Panc1 (cell line): ENCODE measurements at regions not wholly inside any gene's neighbourhood (a gene's known extent, or its start where the extent isn't known, plus 50 kb on each side); places are given as distances from the start of the nearest gene placed in this dataset.

Experiments used
- ATAC-seq: fragments of 200-7000 bp; cut with Tn5 transposase; 2 replicates; pipeline ENCODE4 v1.9.1; 2020; ENCODE audit warnings: mild to moderate bottlenecking, moderate library complexity
- BruUV-seq: library from RNA; stranded (reverse); fragments of 400-500 nt; replicated peaks from 2 replicates; lab custom pipeline; 2021; lab: Mats Ljungman, UMichigan
- CTCF ChIA-PET: fragments of 300-600 bp; sonication (Branson Sonifier 250); formaldehyde crosslinking; loops from one replicate; lab custom pipeline; 2022; ENCODE audit warnings: antibody characterized with exemption; lab: Charles Lee
- POLR2A ChIA-PET: fragments of 300-600 bp; sonication (Branson Sonifier 250); formaldehyde crosslinking; loops from one replicate; lab custom pipeline; 2022; ENCODE audit warnings: antibody characterized with exemption; lab: Charles Lee
- DNase-seq: peaks from one replicate; pipeline ENCODE4 v3.0.0-alpha.2; 2010; ENCODE audit warnings: low read depth, low spot score
- H3K27ac ChIP-seq: 2 replicates; pipeline ENCODE4 v1.5.1; 2011; ENCODE audit warnings: mild to moderate bottlenecking, low read length, inconsistent platforms
- H3K27me3 ChIP-seq: fragments of 200-500 bp; sonication (Bioruptor generic); 2 replicates; pipeline ENCODE4 v1.6.0; 2014; ENCODE audit warnings: low read length, inconsistent platforms; ENCODE audit not compliant: control insufficient read depth, insufficient read depth
- H3K36me3 ChIP-seq: fragments of 200-500 bp; sonication (Bioruptor generic); 2 replicates; pipeline ENCODE4 v1.5.1; 2014; ENCODE audit warnings: inconsistent platforms, mild to moderate bottlenecking, low read length, moderate library complexity; ENCODE audit not compliant: control insufficient read depth, insufficient read depth
- H3K4me1 ChIP-seq: 2 replicates; pipeline ENCODE4 v1.5.1; 2011; ENCODE audit warnings: inconsistent platforms, mild to moderate bottlenecking, low read length, moderate library complexity; ENCODE audit not compliant: control insufficient read depth, insufficient read depth
- H3K4me3 ChIP-seq, 2 experiments: 2 replicates each; pipeline ENCODE4 v1.5.1; 2011 to 2012; ENCODE audit warnings: low read depth in 2 of 2, low read length in 2 of 2, mild to moderate bottlenecking in 2 of 2, inconsistent platforms in 1 of 2, moderate library complexity in 1 of 2
- H3K9me3 ChIP-seq: fragments of 200-500 bp; sonication (Bioruptor generic); 2 replicates; pipeline ENCODE4 v1.5.1; 2014; ENCODE audit warnings: low read depth, mild to moderate bottlenecking, inconsistent platforms, low read length, moderate library complexity; ENCODE audit not compliant: control insufficient read depth, insufficient read depth
- CTCF ChIP-seq: fragments of 450-650 bp; IDR thresholded peaks from 2 replicates; pipeline ENCODE4 v1.5.1; 2017; ENCODE audit warnings: mild to moderate bottlenecking
- POLR2AphosphoS5 ChIP-seq: IDR thresholded peaks from 2 replicates; pipeline ENCODE4 v1.6.1; 2012; ENCODE audit warnings: mild to moderate bottlenecking, low read depth, low read length, moderate library complexity
- REST ChIP-seq, 2 experiments: IDR thresholded peaks; 2 replicates each; pipeline ENCODE4 v1.6.1; 2011 to 2012; ENCODE audit warnings: low read depth in 2 of 2, control low read depth in 1 of 2, low read length in 1 of 2, mild to moderate bottlenecking in 1 of 2, moderate library complexity in 1 of 2; ENCODE audit not compliant: insufficient read depth in 1 of 2
- SIN3A ChIP-seq: IDR thresholded peaks from 2 replicates; pipeline ENCODE4 v1.6.1; 2012; ENCODE audit warnings: low read depth, mild to moderate bottlenecking, low read length, moderate library complexity, borderline replicate concordance; ENCODE audit not compliant: insufficient read depth
- TCF7L2 ChIP-seq: IDR thresholded peaks from 2 replicates; pipeline ENCODE4 v1.6.1; 2011; ENCODE audit warnings: mild to moderate bottlenecking, low read depth, low read length, inconsistent platforms
- in situ Hi-C: cut with HindIII; loops from 2 replicates; pipeline ENCODE4 v1.10.0; 2016; ENCODE audit warnings: low sequenced_read_pairs, low pct_unique_long_range_greater_than_20kb
- intact Hi-C: fragments of 100-400 bp; cut with micrococcal nuclease; formaldehyde crosslinking; loops from one replicate; pipeline ENCODE4 v1.10.0; 2022; ENCODE audit not compliant: unreplicated experiment

- no peak for TF ChIP-seq SIN3A
- no peak for TF ChIP-seq TCF7L2
- no peak for TF ChIP-seq REST (IDR thresholded peaks at IDR 0.05; ENCODE audit: insufficient read depth in 1 of 2, low read depth in 2 of 2, low read length in 1 of 2)
- no peak for TF ChIP-seq CTCF
- no peak for TF ChIP-seq POLR2AphosphoS5
- intact Hi-C loops: no loop called here
- DNase-seq (no peak), ATAC-seq (no peak)
- ChIA-PET CTCF (no interaction called here), POLR2A (no interaction called here)
- no peak overlapping the region for H3K4me3 ChIP-seq
- in situ Hi-C loops: no loop called here
- no peaks in the 10 kb centered on the region for H3K9me3 ChIP-seq
- H3K27ac ChIP-seq: no peak overlapping the region
- no peaks in the 10 kb centered on the region for H3K27me3 ChIP-seq
- no peaks in the 10 kb centered on the region for H3K4me1 ChIP-seq
- no peaks in the 10 kb centered on the region for H3K36me3 ChIP-seq
- no TSS peak for BruUV-seq
These were observed 269.3 kb downstream of the METTL4 start for GRCh38 chr18:2302012-2302411.

- H3K4me1 ChIP-seq: no peaks in the 10 kb centered on the region
- no peaks in the 10 kb centered on the region for H3K27me3 ChIP-seq
- no peaks in the 10 kb centered on the region for H3K36me3 ChIP-seq
- ATAC-seq (peak; percentile 78), DNase-seq (peak; percentile 32)
- no peaks in the 10 kb centered on the region for H3K9me3 ChIP-seq
- no peak overlapping the region; a peak in 1 of 4 replicates for H3K4me3 ChIP-seq
- no peak overlapping the region for H3K27ac ChIP-seq
- ChIA-PET POLR2A (no interaction called here), CTCF (no interaction called here)
- intact Hi-C loops: no loop called here
- in situ Hi-C loops: no loop called here
- no peak for TF ChIP-seq TCF7L2
- no TSS peak for BruUV-seq
These were observed 268.4 kb downstream of the METTL4 start for GRCh38 chr18:2302628-2303516.
